ENCODE measurements at regions not wholly inside any gene's neighbourhood (a gene's known extent, or its start where the extent isn't known, plus 50 kb on each side); places are given as distances from the start of the nearest gene placed in this dataset.

GRCh38 chr6:167757249-167757648 lies 69.5 kb upstream of the AFDN start:
- Histone ChIP-seq H3K4me2 (no peak overlapping the region), H3K27me3 (ENCODE audit: insufficient read depth) (no peaks in the 10 kb centered on the region), H4K20me1 (replicated peaks; ENCODE audit: insufficient read depth) (no peaks in the 10 kb centered on the region), H3K9me2 (ENCODE audit: insufficient read depth) (peaks cover 4% of the 10 kb centered on the region), H3K4me3 (no peak overlapping the region), H3K27ac (ENCODE audit: low read depth) (no peak overlapping the region), H3F3A (replicated peaks; ENCODE audit: low read depth) (no peaks in the 10 kb centered on the region), H3K4me1 (ENCODE audit: insufficient read depth) (no peaks in the 10 kb centered on the region), H3K79me2 (replicated peaks; ENCODE audit: insufficient read depth) (no peaks in the 10 kb centered on the region), H2AFZ (no peak overlapping the region), H3K36me3 (ENCODE audit: insufficient read depth) (no peaks in the 10 kb centered on the region)
- Mint-ChIP-seq H3K9me3 (no peaks in the 10 kb centered on the region; the same call in 2 of the 3 replicates), H3K4me1 (peaks cover 2% of the 10 kb centered on the region; the same call in 1 of the 3 replicates), H3K4me3 (no peak overlapping the region; the same call in 2 of the 3 replicates), H3K27me3 (ENCODE audit: insufficient read depth, low read depth, poor library complexity) (peaks cover 11% of the 10 kb centered on the region), H3K36me3 (ENCODE audit: low read depth) (no peaks in the 10 kb centered on the region; the same call in 2 of the 3 replicates), H3K27ac (no peak overlapping the region)
- no peak for ATAC-seq
- TF ChIP-seq CTCF (conservative IDR thresholded peaks at IDR 0.05; ENCODE audit: low read depth in 2 of 2) (no peak), ZNF462 (CRISPR knock-in tag; IDR thresholded peaks at IDR 0.05) (no peak), NANOG (IDR thresholded peaks at IDR 0.05; ENCODE audit: borderline replicate concordance) (no peak), ETS1 (IDR thresholded peaks at IDR 0.05) (no peak), ZNF114 (CRISPR knock-in tag; IDR thresholded peaks at IDR 0.05) (no peak)
- no peak for DNase-seq (ENCODE audit: low spot score)
